ENCODE measurements at regions not wholly inside any gene's neighbourhood (a gene's known extent, or its start where the extent isn't known, plus 50 kb on each side); places are given as distances from the start of the nearest gene placed in this dataset.

DNA sequence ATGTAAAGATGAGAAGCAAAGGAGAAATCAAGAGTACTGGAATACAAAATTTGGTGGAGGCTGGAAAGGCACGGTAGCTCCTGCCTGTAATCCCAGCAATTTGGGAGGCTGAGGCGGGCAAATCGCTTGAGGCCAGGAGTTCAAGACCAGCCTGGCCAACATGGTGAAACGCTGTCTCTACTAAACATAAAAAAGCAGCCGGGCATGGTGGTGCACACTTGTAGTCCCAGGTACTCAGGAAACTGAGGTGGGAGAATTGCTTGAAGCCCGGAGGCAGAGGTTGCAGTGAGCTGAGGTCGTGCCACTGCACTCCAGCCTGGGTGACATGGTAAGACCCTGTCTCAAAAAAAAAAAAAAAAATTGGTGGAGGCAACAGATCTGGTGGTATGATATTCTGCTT is 1086.0 kb downstream of the NLGN4X start (continued):
- TF ChIP-seq, protein P1, sequence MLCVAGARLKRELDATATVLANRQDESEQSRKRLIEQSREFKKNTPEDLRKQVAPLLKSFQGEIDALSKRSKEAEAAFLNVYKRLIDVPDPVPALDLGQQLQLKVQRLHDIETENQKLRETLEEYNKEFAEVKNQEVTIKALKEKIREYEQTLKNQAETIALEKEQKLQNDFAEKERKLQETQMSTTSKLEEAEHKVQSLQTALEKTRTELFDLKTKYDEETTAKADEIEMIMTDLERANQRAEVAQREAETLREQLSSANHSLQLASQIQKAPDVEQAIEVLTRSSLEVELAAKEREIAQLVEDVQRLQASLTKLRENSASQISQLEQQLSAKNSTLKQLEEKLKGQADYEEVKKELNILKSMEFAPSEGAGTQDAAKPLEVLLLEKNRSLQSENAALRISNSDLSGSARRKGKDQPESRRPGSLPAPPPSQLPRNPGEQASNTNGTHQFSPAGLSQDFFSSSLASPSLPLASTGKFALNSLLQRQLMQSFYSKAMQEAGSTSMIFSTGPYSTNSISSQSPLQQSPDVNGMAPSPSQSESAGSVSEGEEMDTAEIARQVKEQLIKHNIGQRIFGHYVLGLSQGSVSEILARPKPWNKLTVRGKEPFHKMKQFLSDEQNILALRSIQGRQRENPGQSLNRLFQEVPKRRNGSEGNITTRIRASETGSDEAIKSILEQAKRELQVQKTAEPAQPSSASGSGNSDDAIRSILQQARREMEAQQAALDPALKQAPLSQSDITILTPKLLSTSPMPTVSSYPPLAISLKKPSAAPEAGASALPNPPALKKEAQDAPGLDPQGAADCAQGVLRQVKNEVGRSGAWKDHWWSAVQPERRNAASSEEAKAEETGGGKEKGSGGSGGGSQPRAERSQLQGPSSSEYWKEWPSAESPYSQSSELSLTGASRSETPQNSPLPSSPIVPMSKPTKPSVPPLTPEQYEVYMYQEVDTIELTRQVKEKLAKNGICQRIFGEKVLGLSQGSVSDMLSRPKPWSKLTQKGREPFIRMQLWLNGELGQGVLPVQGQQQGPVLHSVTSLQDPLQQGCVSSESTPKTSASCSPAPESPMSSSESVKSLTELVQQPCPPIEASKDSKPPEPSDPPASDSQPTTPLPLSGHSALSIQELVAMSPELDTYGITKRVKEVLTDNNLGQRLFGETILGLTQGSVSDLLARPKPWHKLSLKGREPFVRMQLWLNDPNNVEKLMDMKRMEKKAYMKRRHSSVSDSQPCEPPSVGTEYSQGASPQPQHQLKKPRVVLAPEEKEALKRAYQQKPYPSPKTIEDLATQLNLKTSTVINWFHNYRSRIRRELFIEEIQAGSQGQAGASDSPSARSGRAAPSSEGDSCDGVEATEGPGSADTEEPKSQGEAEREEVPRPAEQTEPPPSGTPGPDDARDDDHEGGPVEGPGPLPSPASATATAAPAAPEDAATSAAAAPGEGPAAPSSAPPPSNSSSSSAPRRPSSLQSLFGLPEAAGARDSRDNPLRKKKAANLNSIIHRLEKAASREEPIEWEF (IDR thresholded peaks at IDR 0.05; ENCODE audit: insufficient replicate concordance, low read depth, low read length): no peak

DNA sequence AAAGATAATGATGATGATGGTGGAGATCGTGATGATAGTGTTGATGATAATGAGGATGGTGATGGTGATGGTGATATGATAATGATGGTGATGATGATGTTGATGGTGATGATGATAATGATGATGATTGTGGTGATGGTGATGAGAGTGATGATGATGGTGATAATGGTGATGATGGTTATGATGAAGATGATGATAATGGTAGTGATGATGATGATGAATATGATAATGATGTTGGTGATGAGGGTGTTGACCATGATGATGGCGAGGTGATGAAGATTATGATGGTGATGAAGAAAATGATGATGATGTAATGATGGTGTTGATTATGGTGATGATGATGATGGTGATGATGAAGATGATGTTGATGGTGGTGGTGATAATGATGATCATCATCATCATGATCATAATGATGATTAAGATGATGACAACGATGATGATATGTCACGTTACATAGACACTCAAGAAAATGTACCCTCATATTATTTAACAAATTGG is 1106.4 kb downstream of the NLGN4X start:
- no peak for ATAC-seq
- intact Hi-C loops (cut with micrococcal nuclease; ENCODE audit: unreplicated experiment): no loop called here
- TF ChIP-seq TCF3 (IDR thresholded peaks at IDR 0.05; ENCODE audit: borderline replicate concordance, insufficient read depth, low read depth, low read length) (no peak), SREBF2 (IDR thresholded peaks at IDR 0.05; ENCODE audit: low read length) (no peak), RBBP5 (conservative IDR thresholded peaks at IDR 0.05) (no peak), NFYA (IDR thresholded peaks at IDR 0.05; ENCODE audit: borderline replicate concordance, low read depth, low read length) (no peak), ZNF274 (IDR thresholded peaks at IDR 0.05; ENCODE audit: insufficient read depth, insufficient read length) (no peak), DPF2 (IDR thresholded peaks at IDR 0.05) (no peak), HDGF (IDR thresholded peaks at IDR 0.05) (no peak), MEF2A (IDR thresholded peaks at IDR 0.05; ENCODE audit: insufficient read depth, low read depth, low read length) (no peak), KDM1A (IDR thresholded peaks at IDR 0.05; ENCODE audit: borderline replicate concordance) (no peak), EED (IDR thresholded peaks at IDR 0.05; ENCODE audit: low read depth) (no peak), CREM (IDR thresholded peaks at IDR 0.05; ENCODE audit: low read depth) (no peak), MYB (IDR thresholded peaks at IDR 0.05; ENCODE audit: borderline replicate concordance, low read depth, low read length) (no peak), TCF7 (IDR thresholded peaks at IDR 0.05; ENCODE audit: borderline replicate concordance) (no peak), POLR2A (IDR thresholded peaks at IDR 0.05; ENCODE audit: low read depth, low read length) (no peak), IRF4 (IDR thresholded peaks at IDR 0.05; ENCODE audit: low read depth, low read length) (no peak), CREB1 (IDR thresholded peaks at IDR 0.05; ENCODE audit: low read depth) (no peak), ZNF217 (IDR thresholded peaks at IDR 0.05) (no peak)
- TF ChIP-seq, protein P2, sequence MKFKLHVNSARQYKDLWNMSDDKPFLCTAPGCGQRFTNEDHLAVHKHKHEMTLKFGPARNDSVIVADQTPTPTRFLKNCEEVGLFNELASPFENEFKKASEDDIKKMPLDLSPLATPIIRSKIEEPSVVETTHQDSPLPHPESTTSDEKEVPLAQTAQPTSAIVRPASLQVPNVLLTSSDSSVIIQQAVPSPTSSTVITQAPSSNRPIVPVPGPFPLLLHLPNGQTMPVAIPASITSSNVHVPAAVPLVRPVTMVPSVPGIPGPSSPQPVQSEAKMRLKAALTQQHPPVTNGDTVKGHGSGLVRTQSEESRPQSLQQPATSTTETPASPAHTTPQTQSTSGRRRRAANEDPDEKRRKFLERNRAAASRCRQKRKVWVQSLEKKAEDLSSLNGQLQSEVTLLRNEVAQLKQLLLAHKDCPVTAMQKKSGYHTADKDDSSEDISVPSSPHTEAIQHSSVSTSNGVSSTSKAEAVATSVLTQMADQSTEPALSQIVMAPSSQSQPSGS (IDR thresholded peaks at IDR 0.05; ENCODE audit: low read length): no peak

More for the DNA sequence above, 1106.4 kb downstream of the NLGN4X start:
- H3K36me3 ChIP-seq (ENCODE audit: control insufficient read depth in 2 of 2, insufficient read depth in 2 of 2, low read length in 1 of 2): no peaks in the 10 kb centered on the region
- no peak for FAIRE-seq
- no peak overlapping the region for H3K4me2 ChIP-seq (ENCODE audit: control insufficient read depth, insufficient read depth)
- no peak overlapping the region for H2AFZ ChIP-seq (ENCODE audit: control insufficient read depth, low read depth, low read length)
- no peaks in the 10 kb centered on the region for H3K79me2 ChIP-seq (ENCODE audit: control insufficient read depth, insufficient read depth, low read length)
- CTCF ChIA-PET: no interaction called here
- H3K4me1 ChIP-seq (ENCODE audit: control insufficient read depth, insufficient read depth, low read length): no peaks in the 10 kb centered on the region
- POLR2A ChIA-PET: no interaction called here
- DNase-seq (ENCODE audit: low read depth, low spot score): no peak
- H4K20me1 ChIP-seq (ENCODE audit: control insufficient read depth, insufficient read depth): no peaks in the 10 kb centered on the region
- RAD21 ChIA-PET (ENCODE audit: unreplicated experiment): no interaction called here
- SMC1A ChIA-PET (ENCODE audit: uncharacterized antibody, unreplicated experiment): no interaction called here
- BruUV-seq (replicated peaks): no TSS peak
- WGBS (ENCODE audit: insufficient coverage, insufficient replicate concordance, low lambda C conversion rate, missing lambda C conversion rate): 8% methylated on average over 4 of the region's 4 CpGs
- no peak overlapping the region for H3K9ac ChIP-seq (ENCODE audit: control insufficient read depth, insufficient read depth, low read length)
- no peak overlapping the region for H3K4me3 ChIP-seq
- no peaks in the 10 kb centered on the region for H3K27me3 ChIP-seq (replicated peaks in 1 of 2; ENCODE audit: control insufficient read depth in 2 of 2, insufficient read depth in 2 of 2, low read length in 1 of 2)
- H3K27ac ChIP-seq (ENCODE audit: control insufficient read depth, insufficient read depth): no peak overlapping the region
- in situ Hi-C loops (cut with MboI): no loop called here
- no peaks in the 10 kb centered on the region for H3K9me3 ChIP-seq (replicated peaks; ENCODE audit: control insufficient read depth, insufficient read depth, low read length)

Measured in GM12878 (cell line).